ENCODE measurements at regions not wholly inside any gene's neighbourhood (a gene's known extent, or its start where the extent isn't known, plus 50 kb on each side); places are given as distances from the start of the nearest gene placed in this dataset.
"Not testable (repeated sequence)": the region's sequence is repeated elsewhere in the genome, so short reads cannot be mapped to it uniquely, and the experiment has no call there.

DNA sequence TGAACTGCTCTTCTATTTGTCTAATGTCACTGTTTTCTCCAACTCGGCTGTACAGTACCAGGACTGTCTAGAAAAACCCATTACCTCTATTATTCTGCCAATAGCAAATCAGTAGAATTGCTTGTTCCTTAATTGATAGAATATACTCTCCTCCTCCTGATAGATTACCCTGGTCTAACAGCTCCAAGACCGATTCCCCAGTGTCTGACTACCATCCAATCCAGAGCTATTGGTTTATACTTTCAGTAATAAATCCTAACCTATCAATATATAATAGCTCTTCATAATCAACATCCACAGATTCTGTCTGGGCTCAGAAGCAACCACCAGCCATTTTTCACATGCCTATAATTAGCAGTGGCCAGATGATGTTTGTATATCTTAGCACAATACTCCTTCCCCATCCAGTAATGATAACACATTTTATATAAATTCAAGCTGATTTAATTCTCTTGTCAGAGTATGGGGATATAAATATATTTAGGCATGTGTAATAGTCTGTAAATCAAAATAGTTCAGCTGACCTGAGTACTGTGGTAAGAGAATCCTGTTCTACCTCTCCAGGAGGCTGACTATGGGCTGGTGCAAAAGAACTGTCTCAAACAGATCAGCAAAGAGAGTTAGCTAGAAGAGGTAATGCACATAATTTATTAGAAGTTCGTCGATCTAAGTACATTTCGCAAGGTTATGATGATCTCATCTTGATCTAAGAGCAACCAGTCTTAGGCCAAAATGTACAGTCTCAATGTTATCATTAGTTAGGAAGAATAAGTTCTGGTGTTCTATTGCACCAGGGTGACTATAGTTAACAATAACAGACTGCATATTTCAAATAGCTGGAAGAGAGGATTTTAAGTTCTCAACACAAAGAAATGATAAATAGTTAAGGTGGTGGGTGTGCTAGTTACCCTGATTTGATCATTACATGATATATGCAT lies 193.4 kb downstream of the SHOX2 start:
- TF ChIP-seq PAX5 (IDR thresholded peaks at IDR 0.05; ENCODE audit: insufficient read depth, low read length, severe bottlenecking) (no peak), TAF1 (IDR thresholded peaks at IDR 0.05; ENCODE audit: low read depth, low read length) (no peak), POLR2A (IDR thresholded peaks at IDR 0.05; ENCODE audit: low read depth, low read length) (no peak), POU2F2 (IDR thresholded peaks at IDR 0.05; ENCODE audit: low read depth, low read length) (no peak), POLR2AphosphoS5 (IDR thresholded peaks at IDR 0.05; ENCODE audit: low read depth, low read length) (no peak), SPI1 (IDR thresholded peaks at IDR 0.05; ENCODE audit: low read depth, low read length) (no peak)
- no peak for DNase-seq (ENCODE audit: insufficient read length, low spot score)
- FAIRE-seq, result no peak

DNA sequence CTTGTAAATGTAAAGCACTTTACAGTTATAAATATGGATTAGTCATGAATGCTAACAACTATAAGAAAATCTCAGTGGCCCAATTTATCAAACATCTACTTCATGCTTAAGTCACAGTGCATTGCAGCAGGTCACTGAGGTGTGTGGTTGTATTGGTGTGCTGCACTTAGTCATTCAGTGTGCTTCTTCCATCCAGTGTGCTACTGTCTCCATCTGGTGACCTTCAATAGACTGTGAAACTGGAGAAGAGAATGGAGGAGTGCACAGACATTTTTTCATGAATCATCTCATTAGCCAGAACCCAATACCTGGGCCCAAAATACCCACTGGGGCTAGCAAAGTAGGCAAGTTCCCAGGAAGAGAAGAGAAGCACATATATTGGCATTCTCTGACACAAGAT lies 199.6 kb downstream of the SHOX2 start:
- DNase-seq (ENCODE audit: insufficient read length, low spot score) (no peak), FAIRE-seq (no peak)
- no peak for TF ChIP-seq POLR2A (IDR thresholded peaks at IDR 0.05; ENCODE audit: low read depth, low read length)
- no peak for TF ChIP-seq SPI1 (IDR thresholded peaks at IDR 0.05; ENCODE audit: low read depth, low read length)
- TF ChIP-seq PAX5 (IDR thresholded peaks at IDR 0.05; ENCODE audit: insufficient read depth, low read length, severe bottlenecking), result no peak
- TF ChIP-seq POLR2AphosphoS5 (IDR thresholded peaks at IDR 0.05; ENCODE audit: low read depth, low read length), result no peak
- TF ChIP-seq POU2F2 (IDR thresholded peaks at IDR 0.05; ENCODE audit: low read depth, low read length), result no peak
- no peak for TF ChIP-seq TAF1 (IDR thresholded peaks at IDR 0.05; ENCODE audit: low read depth, low read length)

DNA sequence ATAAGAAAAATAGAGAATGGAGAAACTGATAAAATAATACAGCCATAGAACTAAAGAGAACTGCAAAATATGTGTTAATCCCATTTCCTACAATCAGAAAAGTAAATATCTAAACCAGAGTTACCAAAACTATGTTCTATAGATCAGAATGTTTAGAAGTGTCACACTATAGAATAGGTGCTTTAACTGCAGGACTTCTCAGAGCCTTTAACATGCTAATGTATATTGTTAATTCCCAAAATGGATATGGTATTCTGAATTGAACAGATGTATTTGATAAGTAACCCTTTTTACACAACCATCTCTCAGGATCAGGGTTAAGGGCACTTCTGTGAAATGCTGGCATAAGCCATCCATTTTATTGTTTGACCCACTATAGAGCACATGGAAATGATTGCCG lies 200.3 kb downstream of the SHOX2 start:
- FAIRE-seq (no peak), DNase-seq (ENCODE audit: insufficient read length, low spot score) (no peak)
- no peak for TF ChIP-seq PAX5 (IDR thresholded peaks at IDR 0.05; ENCODE audit: insufficient read depth, low read length, severe bottlenecking)
- no peak for TF ChIP-seq SPI1 (IDR thresholded peaks at IDR 0.05; ENCODE audit: low read depth, low read length)
- no peak for TF ChIP-seq POLR2AphosphoS5 (IDR thresholded peaks at IDR 0.05; ENCODE audit: low read depth, low read length)
- TF ChIP-seq POLR2A (IDR thresholded peaks at IDR 0.05; ENCODE audit: low read depth, low read length), result no peak
- no peak for TF ChIP-seq POU2F2 (IDR thresholded peaks at IDR 0.05; ENCODE audit: low read depth, low read length)
- no peak for TF ChIP-seq TAF1 (IDR thresholded peaks at IDR 0.05; ENCODE audit: low read depth, low read length)

DNA sequence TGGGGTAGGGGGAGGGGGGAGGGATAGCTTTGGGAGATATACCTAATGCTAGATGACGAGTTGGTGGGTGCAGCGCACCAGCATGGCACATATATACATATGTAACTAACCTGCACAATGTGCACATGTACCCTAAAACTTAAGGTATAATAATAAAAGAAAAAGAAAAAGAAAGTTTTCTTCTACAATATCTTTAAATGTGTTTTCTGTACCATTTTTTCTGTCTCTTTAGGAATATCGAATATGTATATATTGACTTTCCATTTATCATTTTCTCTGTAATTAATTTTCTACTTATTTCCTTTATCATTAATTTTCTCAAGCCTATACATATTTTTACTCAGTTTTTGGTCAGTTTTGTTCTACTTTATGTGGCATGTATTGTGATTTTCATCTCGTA lies 203.5 kb downstream of the SHOX2 start:
- not testable (repeated sequence) for FAIRE-seq; DNase-seq (ENCODE audit: insufficient read length, low spot score)

DNA sequence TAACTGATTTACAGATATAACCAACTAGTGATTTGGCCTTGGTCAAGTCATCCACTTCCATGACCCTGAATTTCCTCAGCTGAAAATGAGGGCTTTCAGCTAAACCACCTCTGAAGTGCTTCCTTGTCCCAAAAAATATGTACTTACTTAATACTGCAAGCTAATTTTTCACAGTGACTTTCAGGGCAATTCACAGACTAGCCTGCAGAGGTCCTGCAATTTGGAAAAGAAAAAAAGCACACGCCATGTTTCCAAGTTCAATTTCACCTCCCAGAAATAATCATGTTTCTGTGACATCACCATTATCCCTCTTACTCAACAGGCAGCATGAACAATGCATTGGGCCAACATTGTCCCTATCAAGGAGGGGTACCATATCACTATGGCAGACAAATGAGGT lies 218.2 kb downstream of the SHOX2 start:
- no peak for FAIRE-seq
- no peak for DNase-seq (ENCODE audit: insufficient read length, low spot score)
- TF ChIP-seq PAX5 (IDR thresholded peaks at IDR 0.05; ENCODE audit: insufficient read depth, low read length, severe bottlenecking) (no peak), SPI1 (IDR thresholded peaks at IDR 0.05; ENCODE audit: low read depth, low read length) (no peak), POLR2AphosphoS5 (IDR thresholded peaks at IDR 0.05; ENCODE audit: low read depth, low read length) (no peak), POLR2A (IDR thresholded peaks at IDR 0.05; ENCODE audit: low read depth, low read length) (no peak), POU2F2 (IDR thresholded peaks at IDR 0.05; ENCODE audit: low read depth, low read length) (no peak), TAF1 (IDR thresholded peaks at IDR 0.05; ENCODE audit: low read depth, low read length) (no peak)

DNA sequence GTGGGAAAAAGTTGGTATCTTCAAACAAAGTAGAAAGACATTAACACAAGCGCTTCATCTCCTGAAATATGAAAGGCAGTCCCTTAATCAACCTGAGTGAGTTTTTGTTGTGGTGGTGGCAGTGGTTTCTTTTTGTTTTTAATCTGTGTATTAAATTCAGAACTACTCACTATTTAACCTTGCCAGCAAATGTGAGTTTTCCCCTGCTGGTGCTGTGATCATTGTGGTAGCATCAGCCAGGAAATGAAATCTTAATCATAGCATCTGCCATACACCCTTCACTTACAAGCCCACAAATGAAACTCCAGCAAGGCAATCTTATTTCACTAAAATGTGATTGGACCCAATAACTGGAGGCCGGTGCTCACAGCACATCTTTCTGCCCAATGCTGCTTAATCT lies 229.7 kb downstream of the SHOX2 start:
- FAIRE-seq, result no peak
- TF ChIP-seq POLR2AphosphoS5 (IDR thresholded peaks at IDR 0.05; ENCODE audit: low read depth, low read length), result no peak
- TF ChIP-seq PAX5 (IDR thresholded peaks at IDR 0.05; ENCODE audit: insufficient read depth, low read length, severe bottlenecking), result no peak
- TF ChIP-seq TAF1 (IDR thresholded peaks at IDR 0.05; ENCODE audit: low read depth, low read length), result no peak
- no peak for TF ChIP-seq POU2F2 (IDR thresholded peaks at IDR 0.05; ENCODE audit: low read depth, low read length)
- TF ChIP-seq POLR2A (IDR thresholded peaks at IDR 0.05; ENCODE audit: low read depth, low read length), result no peak
- TF ChIP-seq SPI1 (IDR thresholded peaks at IDR 0.05; ENCODE audit: low read depth, low read length), result no peak
- DNase-seq (ENCODE audit: insufficient read length, low spot score), result no peak

DNA sequence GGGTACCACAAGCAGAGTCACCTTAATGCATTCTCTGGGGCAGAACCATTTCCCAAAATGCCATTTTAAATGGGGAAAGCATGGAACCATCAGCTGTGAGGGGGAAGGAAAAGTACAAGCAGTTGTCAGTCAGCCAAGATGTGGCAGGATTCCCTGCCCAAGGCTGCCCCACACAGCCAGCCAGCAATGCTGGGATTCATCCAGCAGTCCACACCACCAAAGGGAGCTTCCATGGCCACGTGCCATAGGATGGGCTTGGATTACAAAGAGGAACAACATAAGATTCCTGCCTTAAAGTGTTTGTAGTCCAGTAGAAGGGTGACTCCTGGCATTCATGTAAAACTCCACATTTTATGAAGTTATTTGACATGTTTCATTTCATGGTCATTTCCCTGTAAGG lies 233.3 kb downstream of the SHOX2 start:
- no peak for DNase-seq (ENCODE audit: insufficient read length, low spot score)
- TF ChIP-seq POLR2A (IDR thresholded peaks at IDR 0.05; ENCODE audit: low read depth, low read length) (no peak), POLR2AphosphoS5 (IDR thresholded peaks at IDR 0.05; ENCODE audit: low read depth, low read length) (no peak), TAF1 (IDR thresholded peaks at IDR 0.05; ENCODE audit: low read depth, low read length) (no peak), POU2F2 (IDR thresholded peaks at IDR 0.05; ENCODE audit: low read depth, low read length) (no peak), SPI1 (IDR thresholded peaks at IDR 0.05; ENCODE audit: low read depth, low read length) (no peak), PAX5 (IDR thresholded peaks at IDR 0.05; ENCODE audit: insufficient read depth, low read length, severe bottlenecking) (no peak)

DNA sequence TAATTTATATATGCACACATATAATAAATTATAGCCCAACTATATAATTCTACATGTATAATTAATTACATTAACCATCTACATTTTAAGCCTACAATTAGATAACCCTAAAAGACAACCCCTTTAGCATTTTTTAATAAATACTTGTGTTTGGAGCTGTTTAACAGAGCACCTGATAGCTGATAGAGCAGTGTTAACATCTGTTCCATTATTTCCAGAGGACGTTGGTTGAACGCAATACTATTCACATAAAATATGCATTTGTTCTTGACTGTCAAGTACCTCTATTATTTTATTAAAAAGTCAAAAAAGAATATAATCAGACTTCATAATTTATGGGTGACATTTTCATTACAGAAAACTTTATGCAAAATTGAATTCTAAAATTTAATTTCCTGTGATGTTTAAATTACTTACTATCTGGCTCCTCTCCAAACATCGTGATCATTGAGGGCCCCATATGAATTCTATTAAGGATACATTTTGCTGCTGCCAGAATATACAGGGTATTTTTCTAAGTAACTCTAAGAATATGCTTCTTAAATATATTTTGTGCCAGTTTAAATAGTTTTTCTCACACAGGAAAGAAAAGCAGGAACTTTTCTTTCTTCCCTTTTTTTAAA lies 234.3 kb downstream of the SHOX2 start:
- FAIRE-seq (no peak), DNase-seq (ENCODE audit: insufficient read length, low spot score) (no peak)
- TF ChIP-seq POLR2AphosphoS5 (IDR thresholded peaks at IDR 0.05; ENCODE audit: low read depth, low read length) (no peak), TAF1 (IDR thresholded peaks at IDR 0.05; ENCODE audit: low read depth, low read length) (no peak), POU2F2 (IDR thresholded peaks at IDR 0.05; ENCODE audit: low read depth, low read length) (no peak), SPI1 (IDR thresholded peaks at IDR 0.05; ENCODE audit: low read depth, low read length) (no peak)

More for the DNA sequence above, 233.3 kb downstream of the SHOX2 start:
- FAIRE-seq, result no peak

DNA sequence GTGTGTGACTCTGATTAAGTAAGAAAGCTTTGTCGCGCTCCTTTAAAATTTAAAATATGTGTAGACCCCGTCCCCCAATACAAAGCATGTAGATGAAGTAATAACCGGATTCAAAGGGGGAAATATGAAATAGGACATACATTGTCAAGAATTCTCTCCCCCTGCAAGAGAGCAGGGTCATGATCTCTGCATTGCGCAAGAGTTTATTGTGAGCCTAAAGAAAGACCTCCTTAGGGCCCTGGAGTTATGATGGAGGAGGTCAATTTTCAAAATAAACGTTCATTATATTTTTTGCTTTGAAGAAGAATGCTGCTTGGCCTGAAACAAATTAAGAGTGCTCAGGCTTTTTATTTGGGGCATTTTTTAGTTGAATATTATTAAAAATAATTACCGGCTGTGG lies 235.0 kb downstream of the SHOX2 start:
- FAIRE-seq, result no peak
- DNase-seq (ENCODE audit: insufficient read length, low spot score), result no peak
- TF ChIP-seq SPI1 (IDR thresholded peaks at IDR 0.05; ENCODE audit: low read depth, low read length) (no peak), TAF1 (IDR thresholded peaks at IDR 0.05; ENCODE audit: low read depth, low read length) (no peak), PAX5 (IDR thresholded peaks at IDR 0.05; ENCODE audit: insufficient read depth, low read length, severe bottlenecking) (no peak), POLR2AphosphoS5 (IDR thresholded peaks at IDR 0.05; ENCODE audit: low read depth, low read length) (no peak), POU2F2 (IDR thresholded peaks at IDR 0.05; ENCODE audit: low read depth, low read length) (no peak), POLR2A (IDR thresholded peaks at IDR 0.05; ENCODE audit: low read depth, low read length) (no peak)

All from GM12891 (cell line).